ENCODE measurements at regions not wholly inside any gene's neighbourhood (a gene's known extent, or its start where the extent isn't known, plus 50 kb on each side); places are given as distances from the start of the nearest gene placed in this dataset.

GRCh38 chr6:169016758-169017157, 236.9 kb downstream of the THBS2 start:
- DNase-seq, result no peak
- H3K27ac ChIP-seq (ENCODE audit: low read length), result no peak overlapping the region
- no peaks in the 10 kb centered on the region for H3K27me3 ChIP-seq (ENCODE audit: insufficient read depth, low read length, poor library complexity)
- H3K79me2 ChIP-seq (ENCODE audit: insufficient read depth, low read length), result no peaks in the 10 kb centered on the region
- H3K36me3 ChIP-seq (ENCODE audit: insufficient read depth, low read length), result no peaks in the 10 kb centered on the region
- H2AFZ ChIP-seq (ENCODE audit: low read depth, low read length), result no peak overlapping the region
- no peak for ATAC-seq (ENCODE audit: insufficient read depth, low read depth)
- H3K4me1 ChIP-seq (ENCODE audit: insufficient read depth, low read length), result no peaks in the 10 kb centered on the region
- no peak for TF ChIP-seq EZH2 (IDR thresholded peaks at IDR 0.05; ENCODE audit: borderline replicate concordance, low read depth, low read length, severe bottlenecking)
- TF ChIP-seq, protein P1, sequence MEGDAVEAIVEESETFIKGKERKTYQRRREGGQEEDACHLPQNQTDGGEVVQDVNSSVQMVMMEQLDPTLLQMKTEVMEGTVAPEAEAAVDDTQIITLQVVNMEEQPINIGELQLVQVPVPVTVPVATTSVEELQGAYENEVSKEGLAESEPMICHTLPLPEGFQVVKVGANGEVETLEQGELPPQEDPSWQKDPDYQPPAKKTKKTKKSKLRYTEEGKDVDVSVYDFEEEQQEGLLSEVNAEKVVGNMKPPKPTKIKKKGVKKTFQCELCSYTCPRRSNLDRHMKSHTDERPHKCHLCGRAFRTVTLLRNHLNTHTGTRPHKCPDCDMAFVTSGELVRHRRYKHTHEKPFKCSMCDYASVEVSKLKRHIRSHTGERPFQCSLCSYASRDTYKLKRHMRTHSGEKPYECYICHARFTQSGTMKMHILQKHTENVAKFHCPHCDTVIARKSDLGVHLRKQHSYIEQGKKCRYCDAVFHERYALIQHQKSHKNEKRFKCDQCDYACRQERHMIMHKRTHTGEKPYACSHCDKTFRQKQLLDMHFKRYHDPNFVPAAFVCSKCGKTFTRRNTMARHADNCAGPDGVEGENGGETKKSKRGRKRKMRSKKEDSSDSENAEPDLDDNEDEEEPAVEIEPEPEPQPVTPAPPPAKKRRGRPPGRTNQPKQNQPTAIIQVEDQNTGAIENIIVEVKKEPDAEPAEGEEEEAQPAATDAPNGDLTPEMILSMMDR (IDR thresholded peaks at IDR 0.05; ENCODE audit: borderline replicate concordance, extremely low read depth, low read length, poor library complexity, severe bottlenecking), result no peak
- no peaks in the 10 kb centered on the region for H4K20me1 ChIP-seq (ENCODE audit: insufficient read depth, low read length)
- no peak overlapping the region for H3K9ac ChIP-seq (ENCODE audit: low read depth, low read length)
- H3K4me2 ChIP-seq (ENCODE audit: insufficient read depth, low read length), result no peak overlapping the region
- H3K4me3 ChIP-seq (ENCODE audit: low read depth in 1 of 2, low read length in 2 of 2), result no peak overlapping the region
- H3K9me3 ChIP-seq (ENCODE audit: insufficient read depth, low read length, severe bottlenecking), result peaks cover 12% of the 10 kb centered on the region

- Histone ChIP-seq H4K20me1 (ENCODE audit: insufficient read depth, low read length) (no peaks in the 10 kb centered on the region), H2AFZ (ENCODE audit: low read depth, low read length) (no peak overlapping the region), H3K79me2 (ENCODE audit: insufficient read depth, low read length) (no peaks in the 10 kb centered on the region), H3K9ac (ENCODE audit: low read depth, low read length) (no peak overlapping the region), H3K36me3 (ENCODE audit: insufficient read depth, low read length) (no peaks in the 10 kb centered on the region), H3K4me1 (ENCODE audit: insufficient read depth, low read length) (no peaks in the 10 kb centered on the region), H3K4me2 (ENCODE audit: insufficient read depth, low read length) (no peak overlapping the region), H3K27me3 (ENCODE audit: insufficient read depth, low read length, poor library complexity) (no peaks in the 10 kb centered on the region), H3K27ac (ENCODE audit: low read length) (no peak overlapping the region), H3K4me3 (ENCODE audit: low read depth in 1 of 2, low read length in 2 of 2) (no peak overlapping the region), H3K9me3 (ENCODE audit: insufficient read depth, low read length, severe bottlenecking) (peaks cover 12% of the 10 kb centered on the region)
- no peak for ATAC-seq (ENCODE audit: insufficient read depth, low read depth)
- TF ChIP-seq EZH2 (IDR thresholded peaks at IDR 0.05; ENCODE audit: borderline replicate concordance, low read depth, low read length, severe bottlenecking), result no peak
- TF ChIP-seq, protein P1 (IDR thresholded peaks at IDR 0.05; ENCODE audit: borderline replicate concordance, extremely low read depth, low read length, poor library complexity, severe bottlenecking), result no peak
- DNase-seq, result no peak
These were observed 239.1 kb downstream of the THBS2 start for GRCh38 chr6:169014211-169015197.

DNA sequence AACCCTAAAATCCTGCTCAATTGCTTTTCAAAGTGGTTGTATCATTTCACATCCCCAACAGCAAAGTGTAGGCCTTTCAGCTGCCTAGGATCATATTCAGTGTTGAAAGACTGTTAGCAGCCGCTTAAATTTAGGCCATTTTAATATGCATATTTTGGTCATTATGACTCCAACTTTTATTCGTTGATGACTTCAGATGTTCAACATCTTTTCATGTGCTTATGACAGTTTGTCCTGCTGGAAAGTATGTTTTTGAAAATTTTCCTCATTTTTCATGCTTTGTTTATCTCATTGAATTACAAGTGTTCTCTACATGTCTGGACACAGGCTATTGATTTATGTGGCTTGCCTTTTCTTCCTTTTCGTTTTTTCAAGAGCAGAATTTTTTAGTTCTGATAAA, 244.0 kb downstream of the THBS2 start:
- Histone ChIP-seq H3K4me3 (ENCODE audit: low read depth in 1 of 2, low read length in 2 of 2) (no peak overlapping the region), H3K4me2 (ENCODE audit: insufficient read depth, low read length) (no peak overlapping the region), H3K36me3 (ENCODE audit: insufficient read depth, low read length) (no peaks in the 10 kb centered on the region), H3K27me3 (ENCODE audit: insufficient read depth, low read length, poor library complexity) (no peaks in the 10 kb centered on the region), H2AFZ (ENCODE audit: low read depth, low read length) (no peak overlapping the region), H3K27ac (ENCODE audit: low read length) (no peak overlapping the region), H3K4me1 (ENCODE audit: insufficient read depth, low read length) (no peaks in the 10 kb centered on the region), H3K9me3 (ENCODE audit: insufficient read depth, low read length, severe bottlenecking) (no peaks in the 10 kb centered on the region), H4K20me1 (ENCODE audit: insufficient read depth, low read length) (no peaks in the 10 kb centered on the region), H3K9ac (ENCODE audit: low read depth, low read length) (no peak overlapping the region), H3K79me2 (ENCODE audit: insufficient read depth, low read length) (no peaks in the 10 kb centered on the region)
- DNase-seq (no peak), ATAC-seq (ENCODE audit: insufficient read depth, low read depth) (no peak)
- no peak for TF ChIP-seq EZH2 (IDR thresholded peaks at IDR 0.05; ENCODE audit: borderline replicate concordance, low read depth, low read length, severe bottlenecking)
- TF ChIP-seq, protein P1 (IDR thresholded peaks at IDR 0.05; ENCODE audit: borderline replicate concordance, extremely low read depth, low read length, poor library complexity, severe bottlenecking), result no peak
